Stimulated activated CD8-positive, alpha-beta memory T cell treated with anti-CD3 and anti-CD28 coated beads, Interleukin-7, amount 100 ng/mL, for 24 hours (primary cell): ENCODE measurements at regions not wholly inside any gene's neighbourhood (a gene's known extent, or its start where the extent isn't known, plus 50 kb on each side); places are given as distances from the start of the nearest gene placed in this dataset.
"Not testable (repeated sequence)": the region's sequence is repeated elsewhere in the genome, so short reads cannot be mapped to it uniquely, and the experiment has no call there.

Experiments
- DNase-seq: peaks from one replicate; pipeline ENCODE4 v3.0.0-alpha.2; 2020; ENCODE audit warnings: low read depth

DNA sequence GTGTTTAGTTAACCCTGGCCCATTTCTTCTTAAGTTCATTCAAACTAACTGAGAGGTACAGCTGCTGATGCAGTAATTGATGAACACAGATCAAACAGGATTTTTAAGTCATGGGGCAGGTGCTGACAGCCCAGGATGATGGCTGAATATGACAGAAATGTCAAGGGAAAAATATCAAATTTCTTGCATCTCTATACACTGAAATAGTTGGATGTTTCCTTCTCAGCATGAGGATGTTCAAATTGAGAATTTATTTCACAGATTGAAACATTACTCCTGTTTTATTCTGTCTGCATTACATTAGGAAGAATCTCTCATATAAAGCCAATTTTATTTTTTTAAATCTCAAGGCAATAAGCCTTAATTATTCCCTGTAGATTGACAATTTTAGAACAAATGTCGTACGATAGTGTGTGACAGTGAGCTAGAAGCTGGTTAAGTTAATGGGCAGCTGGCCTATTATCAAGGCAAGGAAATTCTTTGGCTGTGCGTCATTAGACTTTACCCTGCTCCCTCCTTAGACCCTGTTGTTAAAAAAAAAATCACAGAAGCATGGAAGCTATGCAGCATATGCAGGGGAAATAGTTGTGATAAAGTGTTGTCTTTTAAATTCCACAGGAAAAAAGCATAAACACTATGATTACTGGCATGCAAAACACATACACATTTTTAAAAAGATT is 183.8 kb upstream of the KCNMB2 start:
- no peak for DNase-seq

DNA sequence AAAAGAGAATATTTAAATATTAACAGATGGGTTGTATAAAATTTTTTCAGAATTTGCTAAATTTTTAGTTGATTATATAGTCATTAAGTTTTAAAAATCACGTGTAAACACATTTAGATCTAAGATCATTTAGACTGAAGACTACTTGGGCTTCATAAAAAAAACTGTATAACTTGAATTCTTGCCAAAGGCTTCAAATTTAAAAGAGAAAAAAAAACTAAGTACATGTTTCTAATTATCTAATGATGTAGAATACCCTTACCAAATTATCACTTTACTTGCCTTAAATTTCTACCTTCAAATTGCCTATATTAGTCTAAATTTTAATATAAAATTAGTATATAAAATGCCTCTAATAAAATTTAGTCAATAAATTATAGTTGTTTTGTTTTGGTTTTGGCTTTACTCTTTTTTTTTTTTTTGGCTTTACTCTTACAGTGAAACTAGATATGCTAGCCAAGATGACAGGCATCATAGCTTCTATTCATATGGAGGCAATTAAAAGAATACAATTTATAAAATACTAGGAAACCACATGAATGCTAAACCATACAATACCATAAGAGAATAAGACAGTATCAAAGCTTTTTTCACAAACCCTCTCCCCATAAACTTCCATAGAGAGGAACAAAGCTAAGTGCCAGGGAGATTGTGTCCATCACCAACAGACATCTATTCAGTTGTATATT is 183.1 kb upstream of the KCNMB2 start:
- no peak for DNase-seq

DNA sequence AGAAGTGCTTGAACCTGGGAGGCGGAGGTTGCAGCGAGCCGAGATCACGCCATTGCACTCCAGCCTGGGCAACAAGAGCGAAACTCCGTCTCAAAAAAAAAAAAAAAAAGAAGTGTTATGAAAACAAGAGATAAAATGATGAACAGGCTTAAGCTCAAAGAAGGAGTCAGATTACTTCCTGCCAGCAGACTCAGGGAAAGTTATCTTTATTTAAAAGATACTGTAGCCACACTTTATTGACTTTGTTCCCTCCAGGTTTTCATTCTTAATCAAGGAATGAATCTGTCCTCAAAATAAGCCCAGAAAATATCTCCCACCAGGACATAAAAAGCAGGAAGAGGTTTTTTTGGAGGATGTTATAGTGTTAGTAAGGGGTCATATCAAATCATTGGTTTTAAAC is 176.5 kb upstream of the KCNMB2 start:
- no peak for DNase-seq

DNA sequence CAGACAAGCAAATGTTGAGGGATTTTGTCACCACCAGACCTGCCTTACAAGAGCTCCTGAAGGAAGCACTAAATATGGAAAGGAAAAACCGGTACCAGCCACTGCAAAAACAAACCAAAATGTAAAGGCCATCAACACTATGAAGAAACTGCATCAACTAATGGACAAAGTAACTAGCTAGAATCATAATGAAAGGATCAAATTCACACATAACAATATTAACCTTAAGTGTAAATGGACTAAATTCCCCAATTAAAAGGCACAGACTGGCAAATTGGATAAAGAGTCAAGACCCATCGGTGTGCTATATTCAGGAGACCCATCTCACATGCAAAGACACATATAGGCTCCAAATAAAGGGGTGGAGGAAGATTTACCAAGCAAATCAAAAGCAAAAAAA is 173.2 kb upstream of the KCNMB2 start:
- not testable (repeated sequence) for DNase-seq

DNA sequence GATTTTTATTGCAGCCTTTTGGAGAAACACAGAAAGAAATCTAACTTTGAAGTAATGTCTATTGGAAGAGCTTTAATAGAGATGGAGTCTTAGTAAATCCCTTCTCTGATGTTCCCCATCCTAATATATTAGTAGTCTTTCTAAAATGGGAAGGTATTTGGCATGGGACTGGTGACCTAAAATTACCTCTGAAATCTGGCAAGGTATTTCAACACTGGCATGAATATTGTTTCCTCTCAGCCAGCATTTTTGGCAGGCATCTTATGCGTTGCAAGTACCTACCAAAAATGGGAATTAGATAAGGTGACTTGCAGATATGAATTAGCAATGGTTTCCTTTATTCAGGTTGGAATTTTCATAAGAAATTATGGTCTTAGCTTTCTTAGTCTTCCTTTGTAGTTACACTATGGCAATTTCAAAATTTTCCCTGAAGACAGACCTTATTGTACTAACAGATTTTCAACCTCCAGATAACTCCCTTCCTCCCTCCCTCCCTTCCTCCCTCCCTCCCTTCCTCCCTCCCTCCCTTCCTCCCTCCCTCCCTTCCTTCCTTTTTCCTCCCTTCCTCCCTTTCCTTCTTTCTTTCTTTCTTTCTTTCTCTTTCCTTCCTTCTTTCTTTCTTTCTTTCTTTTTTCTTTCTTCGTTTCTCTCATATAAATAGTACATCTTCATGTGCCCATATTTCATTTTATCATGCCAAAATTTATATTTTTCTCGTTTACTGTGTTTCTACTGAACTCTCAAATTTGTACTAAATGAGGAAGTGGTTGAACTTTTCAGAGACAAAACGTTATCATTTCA is 168.2 kb upstream of the KCNMB2 start:
- no peak for DNase-seq

DNA sequence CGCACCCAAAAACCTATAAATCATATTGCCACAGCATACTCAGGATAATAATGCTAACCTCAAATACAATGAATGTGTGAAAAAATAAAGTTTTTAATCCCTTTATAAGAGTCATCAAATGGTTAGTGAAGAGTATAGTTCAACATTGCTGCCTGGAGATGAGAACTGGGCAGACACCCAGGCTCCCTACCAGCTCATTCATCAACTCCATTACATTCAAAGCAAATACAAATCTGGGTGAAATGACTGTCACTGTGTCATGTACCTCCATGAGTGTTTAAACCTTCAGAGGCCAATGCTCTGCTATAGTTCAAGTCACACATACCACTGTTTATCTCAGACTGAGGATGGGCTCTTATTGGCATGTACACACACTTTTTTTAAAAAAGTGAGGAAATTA is 167.2 kb upstream of the KCNMB2 start:
- DNase-seq = no peak

DNA sequence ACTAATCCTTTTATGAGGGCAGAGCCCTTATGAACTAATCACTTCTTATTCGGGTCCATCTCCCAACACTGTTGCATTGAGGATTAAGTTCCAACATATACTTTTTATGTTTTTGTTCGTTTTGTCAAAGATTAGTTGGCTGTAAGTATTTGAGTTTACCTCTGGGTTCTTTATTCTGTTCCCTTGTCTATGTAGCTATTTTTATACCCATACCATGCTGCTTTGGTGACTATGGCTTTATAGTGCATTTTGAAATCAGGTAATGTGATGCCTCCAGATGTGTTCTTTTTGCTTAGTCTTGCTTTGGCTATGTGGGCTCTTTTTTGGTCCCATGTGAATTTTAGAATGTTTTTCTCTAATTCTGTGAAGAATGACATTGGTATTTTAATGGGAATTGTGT is 166.4 kb upstream of the KCNMB2 start:
- no peak for DNase-seq

DNA sequence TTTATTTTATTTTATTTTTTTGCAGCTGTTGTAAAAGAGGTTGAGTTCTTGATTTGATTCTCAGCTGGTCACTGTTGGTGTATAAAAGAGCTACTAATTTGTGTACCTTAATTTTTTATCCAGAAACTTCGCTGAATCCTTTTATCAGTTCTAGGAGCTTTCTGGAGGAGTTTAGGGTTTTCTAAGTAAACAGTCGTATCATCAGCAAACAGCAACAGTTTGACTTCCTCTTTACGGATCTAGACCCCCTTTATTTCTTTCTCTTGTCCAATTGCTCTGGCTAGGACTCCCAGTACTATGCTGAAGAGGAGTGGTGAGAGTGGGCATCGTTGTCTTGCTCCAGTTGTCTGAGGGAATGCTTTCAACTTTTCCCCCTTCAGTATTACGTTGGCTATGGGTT is 165.8 kb upstream of the KCNMB2 start:
- no peak for DNase-seq

DNA sequence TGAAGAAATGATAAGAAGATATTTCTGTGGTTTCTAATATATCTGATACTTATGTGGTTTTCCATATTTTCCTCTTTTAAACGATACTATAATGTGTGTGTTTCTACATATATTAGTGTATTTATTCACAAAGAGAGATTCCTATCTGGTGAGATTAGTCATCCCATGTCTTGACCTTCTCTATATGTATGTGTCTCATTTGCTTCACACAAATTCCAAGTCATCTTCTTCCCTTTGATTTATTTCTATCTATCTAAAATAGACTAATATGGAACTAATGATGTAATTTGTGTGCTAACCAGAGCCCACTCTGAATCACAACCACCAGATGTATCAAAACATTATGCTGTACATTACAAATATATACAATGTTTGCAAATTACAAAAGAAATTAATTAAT is 154.7 kb upstream of the KCNMB2 start:
- DNase-seq = no peak

DNA sequence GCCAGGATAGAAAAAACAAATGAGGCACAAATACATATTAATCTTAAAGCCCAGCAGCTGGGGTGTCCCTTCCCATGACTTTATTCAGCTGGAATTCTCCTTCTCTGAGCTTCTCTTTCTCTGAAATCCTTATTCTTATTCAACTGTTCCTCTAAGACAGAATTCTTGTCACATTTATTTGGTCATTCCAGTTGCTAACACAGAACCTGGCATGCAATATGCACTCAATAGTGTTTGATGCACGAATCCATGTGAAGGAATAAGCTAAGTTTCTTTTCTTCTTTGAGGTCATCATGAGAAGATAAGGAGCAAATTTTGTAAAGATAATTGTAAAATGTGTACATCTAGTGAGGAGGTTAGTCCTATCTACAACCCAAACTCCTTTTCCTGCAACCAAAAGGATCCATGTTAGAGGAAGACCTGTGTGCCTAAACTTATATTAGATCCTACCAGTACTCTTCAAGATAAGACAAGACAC is 154.2 kb upstream of the KCNMB2 start:
- no peak for DNase-seq

DNA sequence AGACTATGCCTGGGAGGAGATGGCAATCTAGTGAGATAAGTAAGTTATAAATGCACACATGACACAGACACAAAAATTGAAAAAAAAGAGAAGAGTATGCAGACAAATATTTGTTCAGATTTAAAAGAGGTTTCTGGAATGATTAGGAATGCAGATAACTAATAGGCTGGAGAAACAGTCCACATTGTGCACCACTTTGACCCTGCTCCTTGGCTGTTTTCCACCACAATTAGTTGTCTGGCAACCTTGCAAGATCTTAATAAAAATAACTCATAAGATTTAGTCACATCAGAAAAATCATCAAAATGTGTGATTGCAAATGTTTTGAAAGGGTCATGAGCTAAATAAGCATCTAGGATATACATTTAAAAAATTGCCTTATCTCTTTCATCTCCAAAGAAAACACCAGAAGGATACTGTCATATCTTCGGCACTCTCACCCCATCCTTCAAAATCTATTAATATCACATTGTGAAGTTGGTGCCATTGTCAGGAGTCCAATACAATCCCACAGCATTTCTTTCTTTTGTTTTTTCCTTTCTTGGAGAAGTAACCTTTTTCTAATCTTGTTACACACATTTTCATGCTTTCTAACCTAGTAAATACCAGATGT is 153.7 kb upstream of the KCNMB2 start:
- DNase-seq = no peak

DNA sequence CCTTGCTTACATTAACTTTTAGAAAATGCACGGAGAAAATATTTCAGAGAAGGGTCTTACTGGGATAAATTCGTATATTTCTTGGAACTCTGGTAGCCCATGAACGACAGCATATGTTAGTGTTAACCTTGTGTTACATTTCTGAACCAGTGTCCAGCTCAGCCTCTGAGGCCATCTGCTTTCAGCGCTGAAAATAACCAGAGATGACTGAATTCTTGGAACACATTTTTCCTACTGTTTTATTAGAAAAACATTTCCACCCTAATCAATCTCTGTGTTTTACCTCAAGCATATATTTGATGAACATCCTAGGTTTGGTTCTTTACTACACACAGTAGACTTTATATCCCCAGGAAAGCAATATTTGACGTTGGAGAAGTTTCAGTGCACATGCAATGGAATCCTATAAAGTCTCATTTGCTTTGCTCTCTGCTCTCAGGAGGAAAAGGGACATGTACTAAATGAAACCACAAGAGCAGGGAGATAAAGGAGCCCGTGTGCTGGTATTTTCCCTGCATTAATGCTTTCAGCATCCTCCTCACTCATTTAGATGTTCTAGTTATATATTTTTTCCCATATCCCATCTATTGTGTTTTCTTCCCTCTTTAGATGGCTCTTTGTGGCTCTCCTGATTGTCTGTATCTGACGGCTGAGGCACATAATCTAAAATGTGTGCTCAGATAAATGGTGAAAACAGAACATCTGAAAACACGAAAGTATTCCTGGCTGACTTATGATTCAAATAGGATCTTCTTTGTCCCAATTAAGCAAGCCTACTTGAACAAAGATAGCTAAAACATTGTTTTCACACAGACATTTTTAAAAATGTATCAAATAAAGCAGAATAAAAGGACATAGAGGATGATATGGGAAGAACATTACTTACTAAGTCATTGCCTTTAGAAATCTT is 151.7 kb upstream of the KCNMB2 start:
- DNase-seq = no peak

DNA sequence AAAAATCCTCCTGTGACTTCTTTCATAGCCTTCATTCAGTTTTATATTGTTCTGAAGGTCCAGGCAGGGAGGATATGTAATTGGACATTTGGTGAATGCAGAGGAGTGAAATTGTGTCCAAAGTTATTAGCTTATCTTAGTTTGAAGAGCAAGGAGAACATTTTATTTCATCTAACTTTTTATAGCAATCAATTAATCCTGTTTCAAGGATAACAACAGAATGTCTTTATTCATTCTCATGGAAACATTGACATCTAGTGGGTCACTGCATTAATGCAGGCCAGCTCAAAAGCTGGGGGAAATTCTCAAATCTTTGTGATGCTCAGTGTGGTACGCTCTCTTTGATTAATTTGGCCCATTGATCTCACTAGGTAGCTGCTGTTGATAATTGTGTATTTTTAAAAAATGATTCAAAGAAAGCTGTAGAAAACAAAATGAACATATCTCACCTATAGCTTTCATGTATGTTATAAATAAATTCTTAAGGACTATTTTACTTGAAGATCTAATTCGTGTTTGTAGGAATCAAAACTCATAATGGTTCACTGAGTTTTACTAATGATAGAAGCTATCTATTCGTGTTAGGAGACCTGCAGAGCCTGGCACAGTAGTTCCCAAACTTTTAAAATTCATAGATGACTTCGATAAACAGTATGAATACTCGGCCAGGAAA is 150.8 kb upstream of the KCNMB2 start:
- no peak for DNase-seq

DNA sequence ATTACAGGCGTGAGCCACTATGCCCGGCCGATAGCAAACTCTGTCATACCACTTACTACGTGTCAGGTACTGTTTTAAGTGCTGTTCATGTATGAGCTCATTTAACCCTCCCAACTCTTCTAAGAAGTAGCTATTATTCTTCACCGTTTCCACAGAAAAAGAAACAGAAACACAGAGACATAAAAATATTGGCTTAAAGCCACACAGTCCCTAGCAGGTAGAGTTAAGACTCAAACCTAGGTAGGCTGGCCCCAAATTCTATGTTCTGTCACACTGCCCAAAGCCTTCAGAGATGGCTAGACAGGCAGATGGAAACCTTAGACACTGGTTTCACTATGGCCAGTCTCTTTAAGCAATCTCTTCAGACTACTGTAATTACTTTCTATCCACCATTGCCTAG is 149.8 kb upstream of the KCNMB2 start:
- DNase-seq = no peak

DNA sequence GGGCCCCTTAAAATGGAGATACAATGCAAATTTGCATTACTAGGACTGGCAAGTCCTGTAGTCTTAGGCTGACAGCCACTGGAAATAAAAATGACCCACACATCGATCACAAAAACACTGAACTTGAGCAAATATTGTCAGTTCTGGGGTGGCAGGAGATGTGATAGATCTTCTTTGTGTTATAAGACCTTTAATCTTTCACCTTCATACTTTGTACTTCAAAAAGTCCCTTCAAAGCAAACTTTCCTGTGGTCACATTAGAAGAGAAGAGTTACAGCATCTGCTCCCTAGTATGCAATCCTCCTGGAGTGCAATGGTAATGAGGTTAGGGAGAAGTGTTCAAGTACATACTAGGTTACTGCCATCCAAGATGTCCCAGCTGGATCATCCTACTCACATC is 149.4 kb upstream of the KCNMB2 start:
- DNase-seq = no peak

DNA sequence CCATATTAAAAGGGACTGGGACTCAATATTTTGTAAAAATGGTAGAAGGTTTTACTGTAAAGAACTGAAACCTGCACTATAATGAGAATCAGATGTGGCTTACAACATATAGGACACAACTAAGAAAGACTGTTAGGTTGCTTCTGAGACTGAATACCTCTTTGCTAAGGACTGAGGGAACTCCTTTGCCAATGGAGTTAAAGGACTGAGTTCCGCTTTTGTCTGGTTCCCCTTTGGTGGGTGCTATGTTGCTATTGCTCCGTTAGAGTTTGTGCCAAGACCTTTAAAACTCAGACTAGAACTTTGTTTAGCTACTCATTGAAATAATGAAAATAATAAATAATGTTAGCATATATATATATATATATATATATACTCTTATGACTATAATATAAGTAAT is 147.8 kb upstream of the KCNMB2 start:
- no peak for DNase-seq

DNA sequence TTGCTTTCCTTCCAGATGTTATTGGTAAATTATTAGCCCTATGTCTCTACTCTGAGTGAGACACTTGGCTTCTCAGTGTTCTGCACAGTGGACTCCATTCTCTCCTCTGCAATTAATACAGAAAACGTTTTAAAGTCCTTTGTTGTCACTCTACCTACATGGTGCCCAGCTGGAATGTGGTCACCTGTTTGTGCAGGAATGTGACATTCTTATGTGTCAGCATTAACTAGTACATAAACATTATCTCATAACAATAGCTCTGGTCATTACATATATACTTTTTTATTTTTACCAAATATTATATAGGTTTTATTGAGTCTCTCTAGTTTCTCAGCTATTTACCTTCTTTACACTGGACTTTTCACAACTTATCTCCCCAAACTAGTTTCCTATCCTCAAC is 147.0 kb upstream of the KCNMB2 start:
- no peak for DNase-seq

DNA sequence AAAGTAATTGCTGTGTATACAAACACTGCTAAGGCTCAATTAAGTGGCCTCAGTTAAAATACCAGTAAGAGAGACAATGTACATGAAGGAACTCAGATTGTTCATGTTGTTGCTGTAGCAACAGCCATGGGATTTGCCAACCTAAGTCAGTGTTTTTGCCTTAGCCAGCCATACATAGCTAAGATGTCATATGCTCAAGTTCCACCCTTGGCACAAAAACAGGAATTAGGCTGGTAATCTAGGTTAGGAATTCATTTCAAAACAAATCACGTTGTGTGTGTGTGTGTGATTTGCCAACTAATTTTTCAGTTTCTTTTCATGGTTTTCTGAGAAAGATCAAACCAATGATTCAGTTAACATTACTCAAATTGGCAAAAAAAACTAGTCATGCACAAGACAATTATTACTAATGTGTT is 143.7 kb upstream of the KCNMB2 start:
- DNase-seq = no peak

DNA sequence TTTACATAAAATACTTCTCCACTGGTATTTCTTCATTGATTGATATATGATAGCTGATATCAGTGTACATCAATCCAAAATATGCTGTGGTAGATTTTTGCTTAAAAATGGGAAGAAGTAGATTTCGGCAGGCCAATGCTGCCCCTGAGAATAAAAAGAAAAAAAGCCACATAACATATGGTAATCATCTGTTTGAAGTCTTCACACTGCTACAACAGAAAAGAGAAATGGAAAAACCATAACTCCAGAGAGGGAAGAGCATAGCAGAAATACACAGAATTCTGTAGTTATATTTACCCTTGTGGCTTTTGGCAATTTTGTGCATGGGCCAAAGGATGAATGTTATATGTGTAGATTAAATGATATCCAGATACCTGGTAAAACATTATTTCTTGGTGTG is 143.1 kb upstream of the KCNMB2 start:
- no peak for DNase-seq

DNA sequence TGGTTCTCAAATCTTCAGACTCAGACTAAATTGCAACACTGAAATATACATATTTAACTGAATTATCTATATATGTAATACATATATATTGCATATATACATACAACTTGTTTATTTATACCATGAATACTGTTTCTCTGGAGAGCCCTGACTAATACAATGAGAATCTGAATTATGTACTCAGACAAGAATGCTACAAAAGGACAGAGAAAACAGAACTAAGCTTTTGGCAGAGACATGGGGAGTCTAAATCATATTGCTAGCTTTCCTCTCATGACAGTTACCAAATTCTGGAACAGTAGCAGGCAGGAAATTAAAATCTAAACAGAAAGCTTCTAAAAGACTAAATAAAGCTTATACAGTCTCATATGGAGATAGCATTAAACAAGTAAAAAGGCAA is 142.4 kb upstream of the KCNMB2 start:
- DNase-seq = no peak

DNA sequence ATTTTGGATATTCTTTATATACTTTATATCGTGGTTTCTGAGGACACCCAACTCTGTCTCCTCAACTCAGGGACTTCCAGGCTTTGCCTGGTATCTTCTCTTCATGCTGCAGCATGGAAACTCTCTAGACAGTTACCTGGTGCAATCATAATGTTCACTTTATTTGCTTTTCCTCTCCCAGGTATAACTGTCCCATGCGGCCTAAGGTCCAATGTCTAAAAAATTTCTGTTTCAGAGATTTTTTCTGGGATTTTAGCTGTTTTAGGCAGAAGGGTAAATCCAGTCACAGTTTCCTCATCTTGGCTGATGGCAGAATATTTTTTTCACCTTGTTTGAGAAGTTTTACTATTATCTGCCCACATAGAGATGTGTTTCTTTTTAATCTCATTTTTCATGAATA is 139.9 kb upstream of the KCNMB2 start:
- DNase-seq = no peak
